GM21515 (cell line): ENCODE measurements at regions not wholly inside any gene's neighbourhood (a gene's known extent, or its start where the extent isn't known, plus 50 kb on each side); places are given as distances from the start of the nearest gene placed in this dataset.

ENCODE experiments used
- ATAC-seq: cut with Tn5 transposase; IDR thresholded peaks from one replicate; pipeline ENCODE4 v1.9.1; 2021; ENCODE audit not compliant: unreplicated experiment

GRCh38 chrX:88397551-88397950 is 349.5 kb upstream of the CPXCR1 start:
- ATAC-seq, result no peak

- ATAC-seq, result no peak
Observed at GRCh38 chrX:88416002-88416401, 331.0 kb upstream of the CPXCR1 start.

GRCh38 chrX:88416965-88417364 is 330.1 kb upstream of the CPXCR1 start:
- no peak for ATAC-seq

- ATAC-seq, result no peak
Observed at GRCh38 chrX:88424071-88424470, 323.0 kb upstream of the CPXCR1 start.

- no peak for ATAC-seq
Observed at GRCh38 chrX:88424541-88424940, 322.5 kb upstream of the CPXCR1 start.

- no peak for ATAC-seq
Observed at GRCh38 chrX:88425739-88426138, 321.3 kb upstream of the CPXCR1 start.

GRCh38 chrX:88437563-88437962 is 309.5 kb upstream of the CPXCR1 start:
- no peak for ATAC-seq

- no peak for ATAC-seq
Observed at GRCh38 chrX:88438209-88438608, 308.8 kb upstream of the CPXCR1 start.

- no peak for ATAC-seq
Observed at GRCh38 chrX:88439935-88440334, 307.1 kb upstream of the CPXCR1 start.
